Spleen (tissue), 11 donors: ENCODE measurements at regions not wholly inside any gene's neighbourhood (a gene's known extent, or its start where the extent isn't known, plus 50 kb on each side); places are given as distances from the start of the nearest gene placed in this dataset.

Source experiments
- DNase-seq: peaks from one replicate; pipeline ENCODE4 v3.0.0-alpha.2; 2020
- H3K27ac ChIP-seq, 8 donors: fragments of 200-600 bp; sonication (generic) in 7 of 8; 1 replicate in 4 of 8; 2 replicates in 4 of 8; pipeline versions ENCODE4 v1.5.0 to v1.8.0; 2016 to 2021; ENCODE audit warnings: inconsistent platforms in 4 of 8, mild to moderate bottlenecking in 4 of 8, moderate library complexity in 1 of 8
- H3K27me3 ChIP-seq, 7 donors: fragments of 200-600 bp; sonication (generic) in 6 of 7; replicated peaks in 1 of 7; 1 replicate in 4 of 7; 2 replicates in 3 of 7; pipeline versions ENCODE4 v1.5.0 to v1.8.0; 2016 to 2021; ENCODE audit warnings: inconsistent platforms in 3 of 7, mild to moderate bottlenecking in 1 of 7
- H3K36me3 ChIP-seq, 6 donors: fragments of 200-600 bp; sonication (generic) in 5 of 6; 1 replicate in 4 of 6; 2 replicates in 2 of 6; pipeline versions ENCODE4 v1.5.0 to v1.8.0; 2016 to 2021; ENCODE audit warnings: inconsistent platforms in 2 of 6
- H3K4me1 ChIP-seq, 6 donors: fragments of 200-600 bp; sonication (generic) in 5 of 6; 1 replicate in 3 of 6; 2 replicates in 3 of 6; pipeline versions ENCODE4 v1.5.0 to v1.8.0; 2016 to 2021; ENCODE audit warnings: inconsistent platforms in 3 of 6
- H3K4me3 ChIP-seq, 8 donors: fragments of 200-600 bp; sonication (generic) in 7 of 8; 1 replicate in 4 of 8; 2 replicates in 4 of 8; pipeline versions ENCODE4 v1.5.0 to v1.8.0; 2016 to 2021; ENCODE audit warnings: inconsistent platforms in 4 of 8, mild to moderate bottlenecking in 4 of 8, moderate library complexity in 2 of 8
- H3K9me3 ChIP-seq, 8 donors: fragments of 200-600 bp; sonication (generic) in 7 of 8; 1 replicate in 4 of 8; 2 replicates in 4 of 8; pipeline versions ENCODE4 v1.5.0 to v1.8.0; 2016 to 2021; ENCODE audit warnings: inconsistent platforms in 4 of 8
- POLR2A ChIP-seq, 3 donors: fragments of 450-650 bp; IDR thresholded peaks; one replicate each; pipeline ENCODE4 v1.5.1; 2017; ENCODE audit warnings: antibody characterized with exemption in 3 of 3, mild to moderate bottlenecking in 1 of 3
- POLR2AphosphoS5 ChIP-seq, 3 donors: sonication (generic); formaldehyde crosslinking; IDR thresholded peaks; one replicate each; pipeline ENCODE4 v1.5.1; 2017; ENCODE audit warnings: antibody characterized with exemption in 3 of 3
- WGBS, 5 donors: extraction: QIAGEN DNeasy Blood & Tissue Kit in 3 of 5; methylation state at CpG; one replicate each; pipeline versions ENCODE4 v1.1.5 to v1.1.7; 2013 to 2018; 5-methylcytosine and 5-hydroxymethylcytosine counted together
- intact Hi-C: fragments of 100-400 bp; cut with DNase I; formaldehyde crosslinking; loops from one replicate; pipeline ENCODE4 v1.15.0; 2023; ENCODE audit warnings: low total_unique reads
- TF ChIP-seq, protein P1 (sequence below), 11 experiments: fragments of 200-600 bp in 7 of 11; fragments of 450-650 bp in 4 of 11; sonication (generic) in 4 of 11; IDR thresholded peaks in 8 of 11; conservative IDR thresholded peaks in 3 of 11; 1 replicate in 7 of 11; 2 replicates in 4 of 11; pipeline versions ENCODE4 v1.4.0 to v1.8.0; 2016 to 2021; ENCODE audit warnings: antibody characterized with exemption in 11 of 11, inconsistent platforms in 4 of 11, mild to moderate bottlenecking in 1 of 11
- donor health status: healthy with polysubstance abuse.
- donor health status: DM: no; HTN: no; CAD: no; lungs with moderate emphysema.
- donor health status: DM: no; HTN: no; CAD: no.
- donor health status: Bipolar disorder and iron deficiency.
- donor health status: healthy.
- donor health status: DM: no; HTN: no; CAD: no.
- donor health status: DM: yes; HTN: yes; CAD: no.

DNA sequence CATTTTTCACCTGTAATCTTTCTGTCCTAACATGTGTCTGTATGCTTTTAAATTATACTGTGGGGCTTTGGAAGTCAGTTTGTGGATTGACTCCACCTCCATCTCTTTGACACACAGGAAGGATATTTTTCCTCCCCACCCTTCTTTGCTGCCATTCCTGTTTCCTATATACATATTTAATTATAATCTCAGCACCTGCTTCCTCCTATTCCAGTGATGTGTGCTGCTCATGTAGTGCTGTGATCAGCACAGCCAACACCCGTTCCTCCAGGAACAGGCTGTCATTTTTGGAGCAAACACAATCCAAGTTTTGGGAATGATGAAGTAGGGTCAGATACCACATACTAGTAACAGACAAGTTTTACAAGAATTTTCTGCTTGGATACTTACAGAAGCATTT, 135.0 kb upstream of the PRPS1L1 start:
- no peak for TF ChIP-seq POLR2AphosphoS5 (IDR thresholded peaks at IDR 0.05)
- TF ChIP-seq, protein P1, sequence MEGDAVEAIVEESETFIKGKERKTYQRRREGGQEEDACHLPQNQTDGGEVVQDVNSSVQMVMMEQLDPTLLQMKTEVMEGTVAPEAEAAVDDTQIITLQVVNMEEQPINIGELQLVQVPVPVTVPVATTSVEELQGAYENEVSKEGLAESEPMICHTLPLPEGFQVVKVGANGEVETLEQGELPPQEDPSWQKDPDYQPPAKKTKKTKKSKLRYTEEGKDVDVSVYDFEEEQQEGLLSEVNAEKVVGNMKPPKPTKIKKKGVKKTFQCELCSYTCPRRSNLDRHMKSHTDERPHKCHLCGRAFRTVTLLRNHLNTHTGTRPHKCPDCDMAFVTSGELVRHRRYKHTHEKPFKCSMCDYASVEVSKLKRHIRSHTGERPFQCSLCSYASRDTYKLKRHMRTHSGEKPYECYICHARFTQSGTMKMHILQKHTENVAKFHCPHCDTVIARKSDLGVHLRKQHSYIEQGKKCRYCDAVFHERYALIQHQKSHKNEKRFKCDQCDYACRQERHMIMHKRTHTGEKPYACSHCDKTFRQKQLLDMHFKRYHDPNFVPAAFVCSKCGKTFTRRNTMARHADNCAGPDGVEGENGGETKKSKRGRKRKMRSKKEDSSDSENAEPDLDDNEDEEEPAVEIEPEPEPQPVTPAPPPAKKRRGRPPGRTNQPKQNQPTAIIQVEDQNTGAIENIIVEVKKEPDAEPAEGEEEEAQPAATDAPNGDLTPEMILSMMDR (IDR thresholded peaks at IDR 0.05 in 8 of 11, conservative IDR thresholded peaks at IDR 0.05 in 3 of 11), result no peak
- TF ChIP-seq POLR2A (IDR thresholded peaks at IDR 0.05), result no peak
- no peak for DNase-seq
- Histone ChIP-seq H3K4me1 (peaks cover 3 to 22% (median 13%) of the 10 kb centered on the region in 6 donors), H3K36me3 (no peaks in the 10 kb centered on the region), H3K27ac (peak overlapping the region in 3 of 8 donors; percentile 35 to 49 (median 47)), H3K4me3 (no peak overlapping the region), H3K9me3 (no peaks in the 10 kb centered on the region), H3K27me3 (no peaks in the 10 kb centered on the region)
- intact Hi-C loops, result no loop called here
- WGBS, 5 donors, result 48 to 73% (median 59%) methylated on average over 1 of the region's 1 CpG

DNA sequence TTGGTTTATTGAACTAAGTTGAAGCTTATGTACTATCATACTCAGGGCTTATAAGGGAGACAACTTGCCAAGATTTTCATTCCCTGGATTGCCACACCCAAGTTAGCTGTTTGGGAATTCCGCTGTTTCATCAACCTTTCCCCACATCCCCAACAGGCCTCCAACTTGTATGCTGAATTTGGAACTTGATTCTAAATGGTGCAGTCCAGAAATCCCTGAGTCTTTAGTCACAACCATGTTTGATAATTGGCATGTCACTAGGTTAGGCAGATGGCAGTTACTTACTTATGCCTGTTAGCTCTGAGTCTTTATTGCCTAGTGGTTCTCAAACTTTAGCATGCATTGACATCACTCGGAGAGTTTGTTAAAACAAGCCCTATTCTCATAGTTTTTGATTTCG, 135.4 kb upstream of the PRPS1L1 start:
- H3K36me3 ChIP-seq, result no peaks in the 10 kb centered on the region
- no peaks in the 10 kb centered on the region for H3K9me3 ChIP-seq
- peak overlapping the region in 3 of 8 donors; percentile 12 to 49 (median 47) for H3K27ac ChIP-seq
- no peak overlapping the region for H3K4me3 ChIP-seq
- peaks cover 3 to 22% (median 13%) of the 10 kb centered on the region in 6 donors for H3K4me1 ChIP-seq
- no peak for DNase-seq
- no peak for TF ChIP-seq POLR2AphosphoS5 (IDR thresholded peaks at IDR 0.05)
- TF ChIP-seq, protein P1 (IDR thresholded peaks at IDR 0.05 in 8 of 11, conservative IDR thresholded peaks at IDR 0.05 in 3 of 11), result no peak
- no peak for TF ChIP-seq POLR2A (IDR thresholded peaks at IDR 0.05)
- WGBS, 5 donors, result 82 to 96% (median 93%) methylated on average over 3 of the region's 3 CpGs
- intact Hi-C loops, result no loop called here
- no peaks in the 10 kb centered on the region for H3K27me3 ChIP-seq

DNA sequence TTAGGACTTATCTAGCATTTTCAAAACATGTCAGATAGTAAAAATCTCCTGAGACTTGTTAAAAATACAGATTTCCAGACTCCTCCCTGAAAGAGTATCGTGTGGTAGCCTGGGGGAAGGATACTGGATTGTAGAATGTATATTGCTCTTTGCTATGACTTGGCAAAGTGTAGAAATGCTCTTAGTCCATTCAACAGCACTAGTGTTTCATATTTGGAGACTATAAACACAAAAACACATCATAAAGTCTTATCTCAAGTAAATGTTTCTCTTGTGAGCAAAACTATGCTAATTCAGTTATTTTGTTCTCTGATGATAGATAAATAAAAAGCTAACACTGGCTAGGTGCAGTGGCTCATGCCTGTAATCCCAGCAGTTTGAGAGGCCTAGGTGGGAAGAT, 137.5 kb upstream of the PRPS1L1 start:
- 74 to 89% (median 87%) methylated on average over 1 of the region's 1 CpG for WGBS, 5 donors
- Histone ChIP-seq H3K27ac (no peak overlapping the region), H3K4me3 (no peak overlapping the region), H3K27me3 (no peaks in the 10 kb centered on the region), H3K9me3 (no peaks in the 10 kb centered on the region), H3K4me1 (peaks cover 3 to 22% (median 13%) of the 10 kb centered on the region in 6 donors), H3K36me3 (no peaks in the 10 kb centered on the region)
- TF ChIP-seq, protein P1 (IDR thresholded peaks at IDR 0.05 in 8 of 11, conservative IDR thresholded peaks at IDR 0.05 in 3 of 11), result no peak
- TF ChIP-seq POLR2AphosphoS5 (IDR thresholded peaks at IDR 0.05) (no peak), POLR2A (IDR thresholded peaks at IDR 0.05) (no peak)
- intact Hi-C loops, result no loop called here
- DNase-seq, result no peak

DNA sequence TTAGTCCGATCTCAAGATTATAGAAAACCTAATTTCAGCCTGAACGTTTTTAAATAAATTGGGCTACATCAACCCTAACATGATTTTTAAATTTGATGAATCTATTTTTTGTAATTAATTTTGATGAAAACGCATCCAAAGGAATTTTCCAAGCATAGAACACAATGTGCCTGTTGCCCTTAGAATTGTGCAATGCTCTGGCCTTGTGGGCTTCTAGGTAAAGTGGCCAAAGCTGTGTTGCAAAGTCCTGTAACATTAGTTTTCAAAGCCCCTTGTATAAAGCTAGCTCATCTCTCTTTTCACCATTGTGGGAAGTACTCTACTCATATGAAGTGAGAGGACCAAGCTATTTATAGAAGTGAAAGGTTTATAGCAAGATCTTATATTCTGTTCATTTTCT, 138.4 kb upstream of the PRPS1L1 start:
- intact Hi-C loops, result no loop called here
- Histone ChIP-seq H3K4me1 (peaks cover 3 to 22% (median 13%) of the 10 kb centered on the region in 6 donors), H3K4me3 (no peak overlapping the region), H3K27me3 (no peaks in the 10 kb centered on the region), H3K36me3 (no peaks in the 10 kb centered on the region), H3K27ac (no peak overlapping the region), H3K9me3 (no peaks in the 10 kb centered on the region)
- no peak for DNase-seq
- TF ChIP-seq, protein P1 (IDR thresholded peaks at IDR 0.05 in 8 of 11, conservative IDR thresholded peaks at IDR 0.05 in 3 of 11), result no peak
- 85 to 95% (median 92%) methylated on average over 3 of the region's 3 CpGs for WGBS, 5 donors
